ENCODE measurements at regions not wholly inside any gene's neighbourhood (a gene's known extent, or its start where the extent isn't known, plus 50 kb on each side); places are given as distances from the start of the nearest gene placed in this dataset.

GRCh38 chr1:5692664-5693063 is 299.6 kb downstream of the NPHP4 start:
- no peak for TF ChIP-seq POLR2A (IDR thresholded peaks at IDR 0.05; ENCODE audit: low read depth, low read length)
- no peak for TF ChIP-seq CEBPZ (IDR thresholded peaks at IDR 0.05; ENCODE audit: low read depth, low read length)
- no peak for TF ChIP-seq GATAD2B (conservative IDR thresholded peaks at IDR 0.05; ENCODE audit: low read depth)
- no peak for TF ChIP-seq CHD1 (IDR thresholded peaks at IDR 0.05; ENCODE audit: low read depth, low read length)
- TF ChIP-seq CEBPB (IDR thresholded peaks at IDR 0.05; ENCODE audit: borderline replicate concordance in 1 of 2, low read depth in 2 of 2, low read length in 2 of 2): no peak
- no peak for TF ChIP-seq SIN3A (IDR thresholded peaks at IDR 0.05; ENCODE audit: low read depth, low read length)
- no peak for TF ChIP-seq CTCF (IDR thresholded peaks at IDR 0.05 in 2 of 3, conservative IDR thresholded peaks at IDR 0.05 in 1 of 3; ENCODE audit: control insufficient read depth in 2 of 3, extremely low read depth in 1 of 3, insufficient read depth in 1 of 3, low read depth in 3 of 3, low read length in 3 of 3)
- TF ChIP-seq NR2C2 (IDR thresholded peaks at IDR 0.05; ENCODE audit: borderline replicate concordance, control insufficient read depth, insufficient read length, low read depth): no peak
- TF ChIP-seq CBX3 (IDR thresholded peaks at IDR 0.05; ENCODE audit: borderline replicate concordance, low read depth): no peak
- no peak for TF ChIP-seq REST (IDR thresholded peaks at IDR 0.05; ENCODE audit: low read depth, low read length)
